Nephron (organoid): ENCODE measurements at regions not wholly inside any gene's neighbourhood (a gene's known extent, or its start where the extent isn't known, plus 50 kb on each side); places are given as distances from the start of the nearest gene placed in this dataset.

Source experiments
- H3K27ac Mint-ChIP-seq, 3 experiments: 2 replicates each; pipeline ENCODE4 v1.8.0; 2020; ENCODE audit warnings: mixed read lengths in 3 of 3, mild to moderate bottlenecking in 2 of 3, moderate library complexity in 1 of 3
- H3K27me3 Mint-ChIP-seq: 2 replicates; pipeline ENCODE4 v1.8.0; 2021; ENCODE audit warnings: low read depth, mild to moderate bottlenecking, moderate library complexity, mixed read lengths
- H3K36me3 Mint-ChIP-seq: 2 replicates; pipeline ENCODE4 v1.8.0; 2020; ENCODE audit warnings: low read depth, mixed read lengths
- H3K4me1 Mint-ChIP-seq: 2 replicates; pipeline ENCODE4 v1.8.0; 2020; ENCODE audit warnings: mixed read lengths
- H3K4me3 Mint-ChIP-seq, 3 experiments: 2 replicates each; pipeline ENCODE4 v1.8.0; 2020; ENCODE audit warnings: mild to moderate bottlenecking in 3 of 3, mixed read lengths in 3 of 3, moderate library complexity in 2 of 3
- H3K9me3 Mint-ChIP-seq: 2 replicates; pipeline ENCODE4 v1.8.0; 2020; ENCODE audit warnings: mixed read lengths
- TF ChIP-seq, protein P1 (sequence below), 3 experiments: fragments of 200-600 bp; sonication (generic); IDR thresholded peaks; one replicate each; pipeline ENCODE4 v1.5.0; 2021; ENCODE audit warnings: antibody characterized with exemption in 3 of 3; ENCODE audit not compliant: unreplicated experiment in 3 of 3

GRCh38 chrX:55981603-55982002 lies 250.6 kb upstream of the KLF8 start:
- no peak overlapping the region for H3K27ac Mint-ChIP-seq
- no peaks in the 10 kb centered on the region for H3K4me1 Mint-ChIP-seq
- H3K4me3 Mint-ChIP-seq: no peak overlapping the region
- peaks cover 2% of the 10 kb centered on the region for H3K36me3 Mint-ChIP-seq
- H3K27me3 Mint-ChIP-seq: no peaks in the 10 kb centered on the region
- TF ChIP-seq, protein P1, sequence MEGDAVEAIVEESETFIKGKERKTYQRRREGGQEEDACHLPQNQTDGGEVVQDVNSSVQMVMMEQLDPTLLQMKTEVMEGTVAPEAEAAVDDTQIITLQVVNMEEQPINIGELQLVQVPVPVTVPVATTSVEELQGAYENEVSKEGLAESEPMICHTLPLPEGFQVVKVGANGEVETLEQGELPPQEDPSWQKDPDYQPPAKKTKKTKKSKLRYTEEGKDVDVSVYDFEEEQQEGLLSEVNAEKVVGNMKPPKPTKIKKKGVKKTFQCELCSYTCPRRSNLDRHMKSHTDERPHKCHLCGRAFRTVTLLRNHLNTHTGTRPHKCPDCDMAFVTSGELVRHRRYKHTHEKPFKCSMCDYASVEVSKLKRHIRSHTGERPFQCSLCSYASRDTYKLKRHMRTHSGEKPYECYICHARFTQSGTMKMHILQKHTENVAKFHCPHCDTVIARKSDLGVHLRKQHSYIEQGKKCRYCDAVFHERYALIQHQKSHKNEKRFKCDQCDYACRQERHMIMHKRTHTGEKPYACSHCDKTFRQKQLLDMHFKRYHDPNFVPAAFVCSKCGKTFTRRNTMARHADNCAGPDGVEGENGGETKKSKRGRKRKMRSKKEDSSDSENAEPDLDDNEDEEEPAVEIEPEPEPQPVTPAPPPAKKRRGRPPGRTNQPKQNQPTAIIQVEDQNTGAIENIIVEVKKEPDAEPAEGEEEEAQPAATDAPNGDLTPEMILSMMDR (IDR thresholded peaks at IDR 0.05; ENCODE audit: unreplicated experiment in 3 of 3): no peak
- H3K9me3 Mint-ChIP-seq: peaks cover 43% of the 10 kb centered on the region

- Mint-ChIP-seq H3K4me3 (no peak overlapping the region), H3K4me1 (no peaks in the 10 kb centered on the region), H3K36me3 (no peaks in the 10 kb centered on the region), H3K27ac (no peak overlapping the region), H3K9me3 (peaks cover 48% of the 10 kb centered on the region), H3K27me3 (no peaks in the 10 kb centered on the region)
- TF ChIP-seq, protein P1 (IDR thresholded peaks at IDR 0.05; ENCODE audit: unreplicated experiment in 3 of 3): no peak
Measured at GRCh38 chrX:55996649-55997048, 235.5 kb upstream of the KLF8 start.

DNA sequence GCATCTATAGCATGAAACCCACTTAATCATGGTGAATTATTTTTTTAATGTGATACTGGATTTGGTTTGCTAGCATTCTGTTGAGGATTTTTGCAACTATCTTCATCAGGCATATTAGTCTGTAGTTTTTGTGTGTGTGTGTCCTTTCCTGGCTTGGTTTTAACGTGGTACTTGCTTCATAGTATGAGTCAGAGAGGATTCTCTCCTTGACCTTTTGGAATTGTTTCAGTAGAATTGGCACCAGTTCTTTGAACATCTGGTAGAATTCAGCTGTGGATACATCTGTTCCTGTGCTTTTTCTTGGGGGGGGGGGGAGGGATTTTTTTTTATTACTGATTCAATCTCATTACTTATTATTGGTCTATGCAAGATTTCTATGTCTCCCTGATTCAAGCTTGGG lies 232.0 kb upstream of the KLF8 start:
- Mint-ChIP-seq H3K36me3 (no peaks in the 10 kb centered on the region), H3K27ac (no peak overlapping the region)

GRCh38 chrX:56000729-56001128 lies 231.4 kb upstream of the KLF8 start:
- no peaks in the 10 kb centered on the region for H3K4me1 Mint-ChIP-seq
- H3K27me3 Mint-ChIP-seq: no peaks in the 10 kb centered on the region
- H3K9me3 Mint-ChIP-seq: peaks cover 21% of the 10 kb centered on the region
- no peak overlapping the region for H3K4me3 Mint-ChIP-seq
- H3K27ac Mint-ChIP-seq: no peak overlapping the region
- H3K36me3 Mint-ChIP-seq: no peaks in the 10 kb centered on the region
- TF ChIP-seq, protein P1 (IDR thresholded peaks at IDR 0.05; ENCODE audit: unreplicated experiment in 3 of 3): no peak

More for the DNA sequence above, 232.0 kb upstream of the KLF8 start:
- Mint-ChIP-seq H3K4me1 (no peaks in the 10 kb centered on the region), H3K9me3 (peaks cover 25% of the 10 kb centered on the region), H3K27me3 (no peaks in the 10 kb centered on the region), H3K4me3 (no peak overlapping the region)
- TF ChIP-seq, protein P1 (IDR thresholded peaks at IDR 0.05; ENCODE audit: unreplicated experiment in 3 of 3): no peak

DNA sequence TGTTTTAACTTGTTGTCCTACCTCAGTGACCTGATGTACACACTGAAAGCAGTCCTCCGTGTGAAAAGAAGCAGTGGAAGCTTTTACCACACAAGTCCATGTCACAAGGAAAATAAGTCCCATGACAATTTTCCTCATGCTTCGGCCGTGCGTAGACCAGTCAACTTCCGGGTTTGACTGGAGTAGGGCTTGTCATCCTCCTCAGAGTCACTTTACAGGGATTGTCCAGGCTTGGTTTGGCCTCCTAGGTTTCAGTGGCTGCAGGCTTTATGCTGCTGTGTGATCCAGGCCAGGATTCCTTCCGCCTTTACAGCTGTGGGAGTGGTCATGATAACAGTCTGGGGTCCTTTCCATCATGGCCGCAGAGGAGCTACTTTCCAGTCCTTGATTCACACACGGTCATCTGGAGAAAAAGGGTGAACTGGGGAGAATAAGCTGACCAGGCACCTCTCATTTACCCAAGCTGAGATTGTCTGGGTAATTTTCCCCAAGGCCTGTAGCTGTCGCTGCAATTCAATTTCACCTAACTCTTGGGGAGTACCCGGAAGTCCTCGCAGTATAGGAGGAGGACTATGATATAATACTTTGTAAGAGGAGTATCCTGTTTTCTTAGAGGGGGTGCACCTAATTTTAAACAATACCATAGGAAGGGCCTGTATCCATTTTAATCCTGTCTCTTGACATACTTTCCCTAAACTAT lies 206.1 kb upstream of the KLF8 start:
- H3K27ac Mint-ChIP-seq: no peak overlapping the region
- no peaks in the 10 kb centered on the region for H3K27me3 Mint-ChIP-seq
- H3K36me3 Mint-ChIP-seq: no peaks in the 10 kb centered on the region
- peaks cover 8% of the 10 kb centered on the region for H3K9me3 Mint-ChIP-seq
- H3K4me3 Mint-ChIP-seq: no peak overlapping the region
- H3K4me1 Mint-ChIP-seq: no peaks in the 10 kb centered on the region
- TF ChIP-seq, protein P1 (IDR thresholded peaks at IDR 0.05; ENCODE audit: unreplicated experiment in 3 of 3): no peak

- Mint-ChIP-seq H3K4me3 (no peak overlapping the region), H3K36me3 (no peaks in the 10 kb centered on the region), H3K27me3 (no peaks in the 10 kb centered on the region), H3K9me3 (peaks cover 8% of the 10 kb centered on the region), H3K27ac (no peak overlapping the region), H3K4me1 (no peaks in the 10 kb centered on the region)
- TF ChIP-seq, protein P1 (IDR thresholded peaks at IDR 0.05; ENCODE audit: unreplicated experiment in 3 of 3): no peak
Measured at GRCh38 chrX:56026815-56027214, 205.3 kb upstream of the KLF8 start.
